WTC11 (cell line): ENCODE measurements at regions not wholly inside any gene's neighbourhood (a gene's known extent, or its start where the extent isn't known, plus 50 kb on each side); places are given as distances from the start of the nearest gene placed in this dataset.

Experiments used
- CTCF ChIP-seq: fragments of 200-600 bp; IDR thresholded peaks from 2 replicates; pipeline ENCODE4 v1.8.0; 2022; ENCODE audit warnings: antibody characterized with exemption
- KAT7 ChIP-seq: sonication (generic); formaldehyde crosslinking; IDR thresholded peaks from 2 replicates; pipeline ENCODE4 v1.8.1; 2023; ENCODE audit warnings: missing genetic modification reagents, mild to moderate bottlenecking, borderline replicate concordance
- PREB ChIP-seq: sonication (generic); formaldehyde crosslinking; IDR thresholded peaks from 2 replicates; pipeline ENCODE4 v1.8.1; 2022; ENCODE audit warnings: mild to moderate bottlenecking, missing genetic modification reagents, moderate library complexity, borderline replicate concordance

- TF ChIP-seq CTCF = no peak
- no peak for TF ChIP-seq PREB (CRISPR knock-in tag)
- TF ChIP-seq KAT7 (CRISPR knock-in tag) = no peak
These were observed 272.4 kb upstream of the FOXG1 start for GRCh38 chr14:28494196-28494595.
